ENCODE measurements at regions not wholly inside any gene's neighbourhood (a gene's known extent, or its start where the extent isn't known, plus 50 kb on each side); places are given as distances from the start of the nearest gene placed in this dataset.

- ATAC-seq (replicated peaks in 1 of 4) (no peak), DNase-seq (no peak)
- Mint-ChIP-seq H3K27ac (no peak overlapping the region), H3K4me3 (no peak overlapping the region), H3K4me1 (no peaks in the 10 kb centered on the region), H3K27me3 (no peaks in the 10 kb centered on the region), H3K9me3 (peaks cover 0 to 13% (median 9%) of the 10 kb centered on the region in 3 donors), H3K36me3 (no peaks in the 10 kb centered on the region)
- Histone ChIP-seq H3K9me3 (no peaks in the 10 kb centered on the region), H3K27ac (ENCODE audit: low read length) (no peak overlapping the region), H3K36me3 (ENCODE audit: control insufficient read depth in 2 of 2, extremely low read depth in 1 of 2, insufficient read depth in 1 of 2, low read length in 1 of 2) (no peaks in the 10 kb centered on the region), H3K4me1 (ENCODE audit: control insufficient read depth in 1 of 2, extremely low read depth in 1 of 2, insufficient read depth in 2 of 2, low read length in 2 of 2) (no peaks in the 10 kb centered on the region), H3K4me3 (ENCODE audit: control insufficient read depth in 1 of 2, extremely low read depth in 1 of 2, low read length in 1 of 2) (no peak overlapping the region), H3K27me3 (replicated peaks in 1 of 2; ENCODE audit: control insufficient read depth in 2 of 2, extremely low read depth in 1 of 2, insufficient read depth in 2 of 2, low read length in 1 of 2) (no peaks in the 10 kb centered on the region)
- ChIA-PET CTCF (no interaction called here), POLR2A (interaction anchor here in 1 of 2 donors (0.7 kb wide), 1 partner anchor 259 kb away, joined by 3 read pairs; no protein-coding TSS in a partner anchor)
- 60% methylated on average over 1 of the region's 3 CpGs for WGBS (ENCODE audit: insufficient coverage)
Observed at GRCh38 chr3:106862067-106862466, 515.2 kb upstream of the CCDC54 start.

GRCh38 chr3:106877627-106878026, 499.6 kb upstream of the CCDC54 start:
- Histone ChIP-seq H3K36me3 (ENCODE audit: control insufficient read depth in 2 of 2, extremely low read depth in 1 of 2, insufficient read depth in 1 of 2, low read length in 1 of 2) (no peaks in the 10 kb centered on the region), H3K4me3 (ENCODE audit: control insufficient read depth in 1 of 2, extremely low read depth in 1 of 2, low read length in 1 of 2) (no peak overlapping the region), H3K27ac (ENCODE audit: low read length) (no peak overlapping the region), H3K4me1 (ENCODE audit: control insufficient read depth in 1 of 2, extremely low read depth in 1 of 2, insufficient read depth in 2 of 2, low read length in 2 of 2) (no peaks in the 10 kb centered on the region), H3K9me3 (no peaks in the 10 kb centered on the region), H3K27me3 (replicated peaks in 1 of 2; ENCODE audit: control insufficient read depth in 2 of 2, extremely low read depth in 1 of 2, insufficient read depth in 2 of 2, low read length in 1 of 2) (no peaks in the 10 kb centered on the region)
- POLR2A ChIA-PET: no interaction called here
- 57% methylated on average over 1 of the region's 1 CpG for WGBS (ENCODE audit: insufficient coverage)
- peaks cover 0 to 7% of the 10 kb centered on the region in 2 donors for H3K27me3 Mint-ChIP-seq
- H3K9me3 Mint-ChIP-seq: peaks cover 4 to 12% (median 5%) of the 10 kb centered on the region in 3 donors
- no peak overlapping the region for H3K4me3 Mint-ChIP-seq
- H3K36me3 Mint-ChIP-seq: no peaks in the 10 kb centered on the region
- no peak for ATAC-seq (replicated peaks in 1 of 4)
- H3K4me1 Mint-ChIP-seq: no peaks in the 10 kb centered on the region
- no peak for DNase-seq
- CTCF ChIA-PET: no interaction called here
- H3K27ac Mint-ChIP-seq: no peak overlapping the region

DNA sequence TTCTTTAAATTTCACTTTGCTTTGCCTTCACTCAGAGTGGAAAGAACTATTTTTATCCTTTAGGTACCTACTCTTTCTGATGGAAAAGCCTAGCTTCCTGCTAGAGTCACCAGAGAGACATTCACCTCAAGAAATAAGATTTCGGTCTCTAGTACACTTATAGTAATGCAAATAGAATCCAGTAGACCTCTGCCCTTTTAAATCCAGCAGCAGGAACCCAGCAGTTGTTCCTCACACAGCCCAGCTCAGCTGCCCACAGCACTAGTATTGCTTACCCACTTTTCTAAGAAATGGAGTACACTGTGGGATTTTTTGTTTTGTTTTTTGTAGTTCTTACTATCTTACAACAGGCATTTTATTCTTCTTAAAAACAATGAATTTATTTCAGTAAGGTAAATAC, 497.0 kb upstream of the CCDC54 start:
- Mint-ChIP-seq H3K27ac (no peak overlapping the region), H3K4me3 (no peak overlapping the region), H3K36me3 (no peaks in the 10 kb centered on the region), H3K27me3 (peaks cover 0 to 7% of the 10 kb centered on the region in 2 donors), H3K4me1 (no peaks in the 10 kb centered on the region), H3K9me3 (peaks cover 5 to 13% (median 6%) of the 10 kb centered on the region in 3 donors)
- Histone ChIP-seq H3K36me3 (ENCODE audit: control insufficient read depth in 2 of 2, extremely low read depth in 1 of 2, insufficient read depth in 1 of 2, low read length in 1 of 2) (no peaks in the 10 kb centered on the region), H3K9me3 (no peaks in the 10 kb centered on the region), H3K4me1 (ENCODE audit: control insufficient read depth in 1 of 2, extremely low read depth in 1 of 2, insufficient read depth in 2 of 2, low read length in 2 of 2) (no peaks in the 10 kb centered on the region), H3K27me3 (replicated peaks in 1 of 2; ENCODE audit: control insufficient read depth in 2 of 2, extremely low read depth in 1 of 2, insufficient read depth in 2 of 2, low read length in 1 of 2) (no peaks in the 10 kb centered on the region), H3K4me3 (ENCODE audit: control insufficient read depth in 1 of 2, extremely low read depth in 1 of 2, low read length in 1 of 2) (no peak overlapping the region), H3K27ac (ENCODE audit: low read length) (no peak overlapping the region)
- ATAC-seq (replicated peaks in 1 of 4) (no peak), DNase-seq (no peak)
- ChIA-PET CTCF (no interaction called here), POLR2A (interaction anchor here in 1 of 2 donors (0.5 kb wide), 1 partner anchor 114 kb away, joined by 3 read pairs; no protein-coding TSS in a partner anchor)
- WGBS (ENCODE audit: insufficient coverage): 80% methylated on average over 1 of the region's 1 CpG

GRCh38 chr3:106881186-106881585, 496.1 kb upstream of the CCDC54 start:
- peaks cover 5 to 17% (median 10%) of the 10 kb centered on the region in 3 donors for H3K9me3 Mint-ChIP-seq
- WGBS (ENCODE audit: insufficient coverage): no CpG with 5 or more reads among the region's 1 CpG
- H3K36me3 Mint-ChIP-seq: no peaks in the 10 kb centered on the region
- H3K4me1 Mint-ChIP-seq: no peaks in the 10 kb centered on the region
- H3K4me3 ChIP-seq (ENCODE audit: control insufficient read depth in 1 of 2, extremely low read depth in 1 of 2, low read length in 1 of 2): no peak overlapping the region
- H3K27ac Mint-ChIP-seq: no peak overlapping the region
- ChIA-PET CTCF (no interaction called here), POLR2A (no interaction called here)
- no peak overlapping the region for H3K4me3 Mint-ChIP-seq
- no peak for ATAC-seq (replicated peaks in 1 of 4)
- no peaks in the 10 kb centered on the region for H3K27me3 ChIP-seq (replicated peaks in 1 of 2; ENCODE audit: control insufficient read depth in 2 of 2, extremely low read depth in 1 of 2, insufficient read depth in 2 of 2, low read length in 1 of 2)
- DNase-seq: no peak
- H3K27me3 Mint-ChIP-seq: peaks cover 0 to 7% of the 10 kb centered on the region in 2 donors
- H3K36me3 ChIP-seq (ENCODE audit: control insufficient read depth in 2 of 2, extremely low read depth in 1 of 2, insufficient read depth in 1 of 2, low read length in 1 of 2): no peaks in the 10 kb centered on the region
- no peaks in the 10 kb centered on the region for H3K4me1 ChIP-seq (ENCODE audit: control insufficient read depth in 1 of 2, extremely low read depth in 1 of 2, insufficient read depth in 2 of 2, low read length in 2 of 2)
- H3K9me3 ChIP-seq: no peaks in the 10 kb centered on the region
- no peak overlapping the region for H3K27ac ChIP-seq (ENCODE audit: low read length)

DNA sequence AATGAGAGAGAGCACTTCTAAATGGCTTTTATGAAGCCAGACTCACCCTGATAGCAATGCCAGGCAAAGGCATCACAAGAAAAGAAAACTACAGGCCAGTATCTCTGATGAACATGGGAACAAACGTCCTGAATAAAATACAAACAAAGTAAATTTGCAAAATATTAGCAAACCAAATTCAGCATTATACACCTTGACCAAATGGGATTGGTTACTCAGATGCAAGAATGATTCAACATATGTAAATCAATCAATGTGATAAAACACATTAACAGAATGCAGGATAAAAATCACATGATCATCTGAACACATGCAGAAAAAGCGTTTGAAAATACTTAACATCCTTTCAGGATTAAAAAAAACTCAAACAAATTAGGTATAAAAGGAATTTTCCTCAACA, 494.9 kb upstream of the CCDC54 start:
- CTCF ChIA-PET: no interaction called here
- Histone ChIP-seq H3K4me1 (ENCODE audit: control insufficient read depth in 1 of 2, extremely low read depth in 1 of 2, insufficient read depth in 2 of 2, low read length in 2 of 2) (no peaks in the 10 kb centered on the region), H3K36me3 (ENCODE audit: control insufficient read depth in 2 of 2, extremely low read depth in 1 of 2, insufficient read depth in 1 of 2, low read length in 1 of 2) (no peaks in the 10 kb centered on the region), H3K27me3 (replicated peaks in 1 of 2; ENCODE audit: control insufficient read depth in 2 of 2, extremely low read depth in 1 of 2, insufficient read depth in 2 of 2, low read length in 1 of 2) (no peaks in the 10 kb centered on the region), H3K27ac (ENCODE audit: low read length) (no peak overlapping the region), H3K4me3 (ENCODE audit: control insufficient read depth in 1 of 2, extremely low read depth in 1 of 2, low read length in 1 of 2) (no peak overlapping the region), H3K9me3 (no peaks in the 10 kb centered on the region)
- H3K9me3 Mint-ChIP-seq: peaks cover 5 to 17% (median 10%) of the 10 kb centered on the region in 3 donors
- H3K27ac Mint-ChIP-seq: no peak overlapping the region
- ATAC-seq (replicated peaks in 1 of 4): no peak
- no peak overlapping the region for H3K4me3 Mint-ChIP-seq
- H3K4me1 Mint-ChIP-seq: no peaks in the 10 kb centered on the region
- H3K27me3 Mint-ChIP-seq: peaks cover 0 to 7% of the 10 kb centered on the region in 2 donors
- POLR2A ChIA-PET: no interaction called here
- no CpG with 5 or more reads among the region's 2 CpGs for WGBS (ENCODE audit: insufficient coverage)
- no peak for DNase-seq
- no peaks in the 10 kb centered on the region for H3K36me3 Mint-ChIP-seq

GRCh38 chr3:106906074-106906473, 471.2 kb upstream of the CCDC54 start:
- Mint-ChIP-seq H3K27ac (no peak overlapping the region), H3K9me3 (peaks cover 0 to 4% (median 0%) of the 10 kb centered on the region in 3 donors), H3K36me3 (no peaks in the 10 kb centered on the region), H3K4me3 (no peak overlapping the region), H3K4me1 (no peaks in the 10 kb centered on the region), H3K27me3 (peaks cover 0 to 3% of the 10 kb centered on the region in 2 donors)
- no peaks in the 10 kb centered on the region for H3K27me3 ChIP-seq (replicated peaks in 1 of 2; ENCODE audit: control insufficient read depth in 2 of 2, extremely low read depth in 1 of 2, insufficient read depth in 2 of 2, low read length in 1 of 2)
- no peaks in the 10 kb centered on the region for H3K9me3 ChIP-seq
- no peaks in the 10 kb centered on the region for H3K36me3 ChIP-seq (ENCODE audit: control insufficient read depth in 2 of 2, extremely low read depth in 1 of 2, insufficient read depth in 1 of 2, low read length in 1 of 2)
- H3K4me1 ChIP-seq (ENCODE audit: control insufficient read depth in 1 of 2, extremely low read depth in 1 of 2, insufficient read depth in 2 of 2, low read length in 2 of 2): no peaks in the 10 kb centered on the region
- WGBS (ENCODE audit: insufficient coverage): 80% methylated on average over 1 of the region's 4 CpGs
- no peak for ATAC-seq (replicated peaks in 1 of 4)
- DNase-seq: no peak
- ChIA-PET POLR2A (no interaction called here), CTCF (no interaction called here)
- no peak overlapping the region for H3K4me3 ChIP-seq (ENCODE audit: control insufficient read depth in 1 of 2, extremely low read depth in 1 of 2, low read length in 1 of 2)
- H3K27ac ChIP-seq (ENCODE audit: low read length): no peak overlapping the region
